K562 (cell line): ENCODE measurements at regions not wholly inside any gene's neighbourhood (a gene's known extent, or its start where the extent isn't known, plus 50 kb on each side); places are given as distances from the start of the nearest gene placed in this dataset.

ENCODE experiments used
- RNF219 ChIP-seq: fragments of 250-450 bp; sonication (Bioruptor Pico); IDR thresholded peaks from 2 replicates; pipeline ENCODE4 v1.5.0; 2022; ENCODE audit warnings: mild to moderate bottlenecking
- TF ChIP-seq, protein P1 (sequence below): fragments of 450-650 bp; IDR thresholded peaks from 2 replicates; pipeline ENCODE4 v1.7.1; 2018; ENCODE audit warnings: mild to moderate bottlenecking, low read depth; ENCODE audit not compliant: partially characterized antibody

DNA sequence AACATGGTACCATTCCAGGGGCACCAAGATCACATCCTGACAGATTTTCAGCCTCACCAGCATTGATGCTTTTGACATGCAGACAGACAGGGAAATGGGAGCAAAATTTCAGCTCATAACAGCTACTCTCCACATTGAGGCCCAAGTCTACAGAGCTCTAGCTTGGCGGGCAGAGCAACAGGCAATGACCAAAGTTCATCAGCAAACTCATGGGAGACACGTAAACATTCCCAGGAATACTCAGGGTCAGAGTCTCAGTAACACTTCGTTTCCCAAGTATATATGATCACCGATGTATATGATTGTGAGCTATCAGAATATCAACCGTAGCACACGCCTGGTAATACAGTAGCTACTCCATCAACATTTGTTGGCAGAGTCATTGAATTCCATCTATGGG, 59.2 kb upstream of the SLC24A5 start:
- TF ChIP-seq, protein P1, sequence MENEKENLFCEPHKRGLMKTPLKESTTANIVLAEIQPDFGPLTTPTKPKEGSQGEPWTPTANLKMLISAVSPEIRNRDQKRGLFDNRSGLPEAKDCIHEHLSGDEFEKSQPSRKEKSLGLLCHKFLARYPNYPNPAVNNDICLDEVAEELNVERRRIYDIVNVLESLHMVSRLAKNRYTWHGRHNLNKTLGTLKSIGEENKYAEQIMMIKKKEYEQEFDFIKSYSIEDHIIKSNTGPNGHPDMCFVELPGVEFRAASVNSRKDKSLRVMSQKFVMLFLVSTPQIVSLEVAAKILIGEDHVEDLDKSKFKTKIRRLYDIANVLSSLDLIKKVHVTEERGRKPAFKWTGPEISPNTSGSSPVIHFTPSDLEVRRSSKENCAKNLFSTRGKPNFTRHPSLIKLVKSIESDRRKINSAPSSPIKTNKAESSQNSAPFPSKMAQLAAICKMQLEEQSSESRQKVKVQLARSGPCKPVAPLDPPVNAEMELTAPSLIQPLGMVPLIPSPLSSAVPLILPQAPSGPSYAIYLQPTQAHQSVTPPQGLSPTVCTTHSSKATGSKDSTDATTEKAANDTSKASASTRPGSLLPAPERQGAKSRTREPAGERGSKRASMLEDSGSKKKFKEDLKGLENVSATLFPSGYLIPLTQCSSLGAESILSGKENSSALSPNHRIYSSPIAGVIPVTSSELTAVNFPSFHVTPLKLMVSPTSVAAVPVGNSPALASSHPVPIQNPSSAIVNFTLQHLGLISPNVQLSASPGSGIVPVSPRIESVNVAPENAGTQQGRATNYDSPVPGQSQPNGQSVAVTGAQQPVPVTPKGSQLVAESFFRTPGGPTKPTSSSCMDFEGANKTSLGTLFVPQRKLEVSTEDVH = no peak
- TF ChIP-seq RNF219 (CRISPR knock-in tag) = no peak
